H9 (cell line): ENCODE measurements at regions not wholly inside any gene's neighbourhood (a gene's known extent, or its start where the extent isn't known, plus 50 kb on each side); places are given as distances from the start of the nearest gene placed in this dataset.

Experiments
- DNase-seq: peaks from one replicate; pipeline ENCODE4 v3.0.0-alpha.2; 2017
- H2AFZ ChIP-seq: one replicate; pipeline ENCODE4 v1.6.1; 2013; ENCODE audit warnings: mild to moderate bottlenecking, low read length, control low read depth, moderate library complexity
- H2AK5ac ChIP-seq: 2 replicates; pipeline ENCODE4 v1.6.1; 2013; ENCODE audit warnings: low read length, control low read depth, mixed read lengths; ENCODE audit not compliant: insufficient read length
- H2BK120ac ChIP-seq: one replicate; pipeline ENCODE4 v1.6.1; 2013; ENCODE audit warnings: low read depth, mild to moderate bottlenecking, low read length, control low read depth, inconsistent platforms; ENCODE audit not compliant: poor library complexity, severe bottlenecking
- H2BK12ac ChIP-seq: 2 replicates; pipeline ENCODE4 v1.6.1; 2013; ENCODE audit warnings: low read length, control low read depth, mixed read lengths, low read depth; ENCODE audit not compliant: insufficient read length
- H2BK15ac ChIP-seq: 2 replicates; pipeline ENCODE4 v1.6.1; 2013; ENCODE audit warnings: low read depth, low read length, control low read depth
- H2BK20ac ChIP-seq: one replicate; pipeline ENCODE4 v1.6.1; 2013; ENCODE audit warnings: low read depth, mild to moderate bottlenecking, low read length, control low read depth, inconsistent platforms; ENCODE audit not compliant: poor library complexity, severe bottlenecking
- H2BK5ac ChIP-seq: 2 replicates; pipeline ENCODE4 v1.6.1; 2013; ENCODE audit warnings: low read length, control low read depth, mixed read lengths; ENCODE audit not compliant: insufficient read length
- H3K14ac ChIP-seq: 2 replicates; pipeline ENCODE4 v1.6.1; 2013; ENCODE audit warnings: low read length, control low read depth; ENCODE audit not compliant: insufficient read depth
- H3K18ac ChIP-seq: 2 replicates; pipeline ENCODE4 v1.6.1; 2013; ENCODE audit warnings: low read depth, mild to moderate bottlenecking, mixed read lengths, low read length, control low read depth; ENCODE audit not compliant: insufficient read length
- H3K23ac ChIP-seq: 2 replicates; pipeline ENCODE4 v1.6.1; 2013; ENCODE audit warnings: low read length, control low read depth, mixed read lengths, low read depth; ENCODE audit not compliant: insufficient read length
- H3K23me2 ChIP-seq: 2 replicates; pipeline ENCODE4 v1.6.1; 2013; ENCODE audit warnings: low read depth, mild to moderate bottlenecking, mixed read lengths, low read length, control low read depth; ENCODE audit not compliant: insufficient read length, poor library complexity, severe bottlenecking
- H3K27ac ChIP-seq: 2 replicates; pipeline ENCODE4 v1.5.1; 2013; ENCODE audit warnings: low read length, control low read depth, mixed read lengths, low read depth; ENCODE audit not compliant: insufficient read length
- H3K27me3 ChIP-seq: 2 replicates; pipeline ENCODE4 v1.6.1; 2013; ENCODE audit warnings: low read length, control low read depth, inconsistent platforms; ENCODE audit not compliant: insufficient read depth
- H3K4ac ChIP-seq: 2 replicates; pipeline ENCODE4 v1.6.1; 2013; ENCODE audit warnings: low read depth, mild to moderate bottlenecking, control low read depth, inconsistent platforms, low read length, moderate library complexity
- H3K4me1 ChIP-seq: 2 replicates; pipeline ENCODE4 v1.6.1; 2013; ENCODE audit warnings: low read length, control low read depth, inconsistent platforms; ENCODE audit not compliant: insufficient read depth
- H3K4me2 ChIP-seq: 2 replicates; pipeline ENCODE4 v1.6.1; 2013; ENCODE audit warnings: low read length, control low read depth, mixed read lengths; ENCODE audit not compliant: insufficient read length, insufficient read depth
- H3K56ac ChIP-seq: 2 replicates; pipeline ENCODE4 v1.6.1; 2013; ENCODE audit warnings: low read depth, mild to moderate bottlenecking, mixed read lengths, low read length, control low read depth; ENCODE audit not compliant: insufficient read length
- H3K79me1 ChIP-seq: 2 replicates; pipeline ENCODE4 v1.6.1; 2013; ENCODE audit warnings: low read depth, mild to moderate bottlenecking, moderate library complexity, low read length, control low read depth, inconsistent platforms; ENCODE audit not compliant: insufficient read depth, poor library complexity, severe bottlenecking
- H3K79me2 ChIP-seq: 2 replicates; pipeline ENCODE4 v1.6.1; 2013; ENCODE audit warnings: low read length, control low read depth, inconsistent platforms; ENCODE audit not compliant: insufficient read depth
- H3K9ac ChIP-seq: 2 replicates; pipeline ENCODE4 v1.6.1; 2013; ENCODE audit warnings: low read length, control low read depth, mixed read lengths; ENCODE audit not compliant: insufficient read length; ENCODE audit errors: extremely low read depth
- H3K9me3 ChIP-seq: one replicate; pipeline ENCODE4 v1.6.1; 2013; ENCODE audit warnings: low read depth, low read length, inconsistent platforms; ENCODE audit not compliant: control insufficient read depth
- H3T11ph ChIP-seq: one replicate; pipeline ENCODE4 v1.6.1; 2013; ENCODE audit warnings: mild to moderate bottlenecking, low read length, control low read depth, inconsistent platforms
- H4K20me1 ChIP-seq: one replicate; pipeline ENCODE4 v1.6.1; 2013; ENCODE audit not compliant: control insufficient read depth, insufficient read length, insufficient read depth
- H4K5ac ChIP-seq: 2 replicates; pipeline ENCODE4 v1.6.1; 2013; ENCODE audit warnings: low read depth, mild to moderate bottlenecking, mixed read lengths, low read length, control low read depth; ENCODE audit not compliant: insufficient read length
- H4K8ac ChIP-seq: replicated peaks from 2 replicates; pipeline ENCODE4 v1.6.1; 2013; ENCODE audit warnings: low read length, control low read depth, mixed read lengths, low read depth; ENCODE audit not compliant: insufficient read length
- H4K91ac ChIP-seq: 2 replicates; pipeline ENCODE4 v1.6.1; 2013; ENCODE audit warnings: low read depth, mild to moderate bottlenecking, moderate library complexity, mixed read lengths, low read length, control low read depth; ENCODE audit not compliant: insufficient read length
- H3K27ac Mint-ChIP-seq, 3 experiments: 2 replicates in 2 of 3; 3 replicates in 1 of 3; pipeline ENCODE4 v1.8.0; 2020 to 2021; ENCODE audit warnings: mixed read lengths in 3 of 3, mild to moderate bottlenecking in 1 of 3, moderate library complexity in 1 of 3
- H3K27me3 Mint-ChIP-seq: 2 replicates; pipeline ENCODE4 v1.8.0; 2021; ENCODE audit warnings: low read depth, mild to moderate bottlenecking, moderate library complexity, mixed read lengths
- H3K36me3 Mint-ChIP-seq, 3 experiments: 2 replicates in 2 of 3; 3 replicates in 1 of 3; pipeline ENCODE4 v1.8.0; 2020 to 2021; ENCODE audit warnings: low read depth in 3 of 3, mixed read lengths in 3 of 3; ENCODE audit not compliant: insufficient read depth in 1 of 3
- H3K4me1 Mint-ChIP-seq, 2 experiments: 2 replicates each; pipeline ENCODE4 v1.8.0; 2020; ENCODE audit warnings: mixed read lengths in 2 of 2
- H3K4me3 Mint-ChIP-seq, 2 experiments: 2 replicates in 1 of 2; 3 replicates in 1 of 2; pipeline ENCODE4 v1.8.0; 2020 to 2021; ENCODE audit warnings: mild to moderate bottlenecking in 2 of 2, mixed read lengths in 2 of 2, moderate library complexity in 1 of 2
- H3K9me3 Mint-ChIP-seq, 2 experiments: 2 replicates in 1 of 2; 3 replicates in 1 of 2; pipeline ENCODE4 v1.8.0; 2020; ENCODE audit warnings: mild to moderate bottlenecking in 2 of 2, mixed read lengths in 2 of 2, moderate library complexity in 1 of 2
- WGBS: extraction: QIAGEN DNeasy Blood & Tissue Kit; methylation state at CpG from one replicate; pipeline ENCODE4 v1.1.7; 2013; ENCODE audit warnings: missing lambda C conversion rate, low lambda C conversion rate, mixed read lengths; ENCODE audit not compliant: insufficient read length; ENCODE audit errors: extremely low coverage; 5-methylcytosine and 5-hydroxymethylcytosine counted together
- TF ChIP-seq, protein P1 (sequence below): fragments of 200-600 bp; sonication (generic); conservative IDR thresholded peaks from 3 replicates; pipeline ENCODE4 v1.8.0; 2021; ENCODE audit warnings: antibody characterized with exemption, mild to moderate bottlenecking

DNA sequence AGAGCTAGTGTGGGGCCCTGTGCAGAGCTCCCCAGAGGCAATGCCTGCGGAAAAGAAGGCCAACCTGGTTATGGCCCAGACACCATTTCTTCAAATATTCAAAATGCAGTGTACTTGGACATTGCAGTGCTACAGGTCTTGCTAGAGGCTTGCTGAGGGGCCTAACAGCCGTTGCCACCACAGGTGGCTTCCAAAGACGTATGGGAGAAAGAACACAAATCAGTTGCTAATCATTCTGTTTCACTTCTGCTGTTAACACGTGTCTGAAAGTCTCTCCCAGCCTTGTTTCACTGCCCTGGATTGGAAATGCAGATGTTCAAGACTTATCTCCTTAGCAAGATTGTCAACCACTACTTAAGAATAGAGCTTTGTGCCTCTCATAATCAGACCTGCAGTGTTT, 925.9 kb downstream of the GALC start:
- H3K79me2 ChIP-seq, result no peaks in the 10 kb centered on the region
- H3K4ac ChIP-seq, result no peak overlapping the region
- no peaks in the 10 kb centered on the region for H3K27me3 Mint-ChIP-seq
- H3K27me3 ChIP-seq, result no peaks in the 10 kb centered on the region
- H3K4me2 ChIP-seq, result no peak overlapping the region
- H4K8ac ChIP-seq, result no peak overlapping the region
- no CpG with 5 or more reads among the region's 4 CpGs for WGBS
- H3K9me3 ChIP-seq, result no peaks in the 10 kb centered on the region
- no peak overlapping the region for H2BK15ac ChIP-seq
- no peak overlapping the region for H2BK12ac ChIP-seq
- H3T11ph ChIP-seq, result no peak overlapping the region
- no peak overlapping the region for H4K5ac ChIP-seq
- H3K9ac ChIP-seq, result no peak overlapping the region
- H2BK5ac ChIP-seq, result no peak overlapping the region
- H3K36me3 Mint-ChIP-seq, result no peaks in the 10 kb centered on the region
- H3K27ac ChIP-seq, result no peak overlapping the region
- no peaks in the 10 kb centered on the region for H3K79me1 ChIP-seq
- no peaks in the 10 kb centered on the region for H3K23me2 ChIP-seq
- H2AFZ ChIP-seq, result no peak overlapping the region
- H3K27ac Mint-ChIP-seq, result no peak overlapping the region; a peak in 1 of 7 replicates
- H3K18ac ChIP-seq, result no peak overlapping the region
- no peak overlapping the region for H2BK120ac ChIP-seq
- DNase-seq, result no peak
- H4K91ac ChIP-seq, result no peak overlapping the region
- H2BK20ac ChIP-seq, result no peak overlapping the region
- H3K14ac ChIP-seq, result no peak overlapping the region
- no peak overlapping the region for H3K56ac ChIP-seq
- no peaks in the 10 kb centered on the region for H3K9me3 Mint-ChIP-seq
- no peaks in the 10 kb centered on the region for H3K4me1 ChIP-seq
- TF ChIP-seq, protein P1, sequence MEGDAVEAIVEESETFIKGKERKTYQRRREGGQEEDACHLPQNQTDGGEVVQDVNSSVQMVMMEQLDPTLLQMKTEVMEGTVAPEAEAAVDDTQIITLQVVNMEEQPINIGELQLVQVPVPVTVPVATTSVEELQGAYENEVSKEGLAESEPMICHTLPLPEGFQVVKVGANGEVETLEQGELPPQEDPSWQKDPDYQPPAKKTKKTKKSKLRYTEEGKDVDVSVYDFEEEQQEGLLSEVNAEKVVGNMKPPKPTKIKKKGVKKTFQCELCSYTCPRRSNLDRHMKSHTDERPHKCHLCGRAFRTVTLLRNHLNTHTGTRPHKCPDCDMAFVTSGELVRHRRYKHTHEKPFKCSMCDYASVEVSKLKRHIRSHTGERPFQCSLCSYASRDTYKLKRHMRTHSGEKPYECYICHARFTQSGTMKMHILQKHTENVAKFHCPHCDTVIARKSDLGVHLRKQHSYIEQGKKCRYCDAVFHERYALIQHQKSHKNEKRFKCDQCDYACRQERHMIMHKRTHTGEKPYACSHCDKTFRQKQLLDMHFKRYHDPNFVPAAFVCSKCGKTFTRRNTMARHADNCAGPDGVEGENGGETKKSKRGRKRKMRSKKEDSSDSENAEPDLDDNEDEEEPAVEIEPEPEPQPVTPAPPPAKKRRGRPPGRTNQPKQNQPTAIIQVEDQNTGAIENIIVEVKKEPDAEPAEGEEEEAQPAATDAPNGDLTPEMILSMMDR, result no peak
- no peaks in the 10 kb centered on the region for H4K20me1 ChIP-seq
- H3K23ac ChIP-seq, result no peak overlapping the region
- no peak overlapping the region for H3K4me3 Mint-ChIP-seq
- no peak overlapping the region for H2AK5ac ChIP-seq
- H3K4me1 Mint-ChIP-seq, result no peaks in the 10 kb centered on the region
